ENCODE measurements at regions not wholly inside any gene's neighbourhood (a gene's known extent, or its start where the extent isn't known, plus 50 kb on each side); places are given as distances from the start of the nearest gene placed in this dataset.
"Not testable (repeated sequence)": the region's sequence is repeated elsewhere in the genome, so short reads cannot be mapped to it uniquely, and the experiment has no call there.

GRCh38 chr2:147348931-147349555 is 495.8 kb upstream of the ACVR2A start:
- no peak for DNase-seq

GRCh38 chr2:147346142-147346541 is 498.7 kb upstream of the ACVR2A start:
- DNase-seq: no peak

DNA sequence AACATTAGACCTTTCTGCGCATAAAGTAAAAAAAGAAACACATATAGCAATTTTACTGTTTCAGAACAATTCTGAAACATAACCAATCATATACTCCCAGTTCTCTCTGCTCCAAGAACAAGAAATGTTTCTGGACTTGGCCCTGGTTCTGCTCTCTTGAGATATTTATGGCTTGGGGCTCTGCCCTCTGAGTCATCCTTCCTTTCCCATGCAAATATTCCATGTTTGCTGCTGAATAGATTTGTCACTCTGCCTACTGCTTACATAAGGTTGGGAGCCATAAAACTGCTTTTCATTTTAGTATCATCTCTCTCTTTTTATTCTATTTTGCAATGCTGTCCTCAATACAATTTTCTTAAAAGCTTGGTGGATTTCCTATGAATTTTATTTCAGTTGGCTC is 499.6 kb upstream of the ACVR2A start:
- DNase-seq: no peak

DNA sequence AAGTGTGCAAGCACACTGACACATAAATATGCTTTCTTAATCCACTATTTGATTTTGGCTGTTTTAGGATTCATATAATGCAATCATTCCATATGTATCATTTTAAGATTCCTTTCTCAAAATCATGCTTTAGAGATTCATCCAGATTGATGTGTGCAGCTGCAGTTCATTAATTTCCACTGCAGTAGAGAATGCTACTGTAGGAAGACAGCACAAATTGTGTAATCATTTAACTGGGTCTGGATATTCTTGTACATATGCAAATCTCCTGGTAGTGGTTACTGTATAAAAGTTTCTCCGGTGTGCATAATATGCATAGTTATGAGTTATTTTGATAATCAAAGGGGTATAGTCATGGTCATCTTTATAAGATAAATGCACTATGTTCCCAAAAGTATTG is 502.5 kb upstream of the ACVR2A start:
- no peak for DNase-seq

GRCh38 chr2:147331790-147332419 is 512.9 kb upstream of the ACVR2A start:
- peak; percentile 42 for DNase-seq

DNA sequence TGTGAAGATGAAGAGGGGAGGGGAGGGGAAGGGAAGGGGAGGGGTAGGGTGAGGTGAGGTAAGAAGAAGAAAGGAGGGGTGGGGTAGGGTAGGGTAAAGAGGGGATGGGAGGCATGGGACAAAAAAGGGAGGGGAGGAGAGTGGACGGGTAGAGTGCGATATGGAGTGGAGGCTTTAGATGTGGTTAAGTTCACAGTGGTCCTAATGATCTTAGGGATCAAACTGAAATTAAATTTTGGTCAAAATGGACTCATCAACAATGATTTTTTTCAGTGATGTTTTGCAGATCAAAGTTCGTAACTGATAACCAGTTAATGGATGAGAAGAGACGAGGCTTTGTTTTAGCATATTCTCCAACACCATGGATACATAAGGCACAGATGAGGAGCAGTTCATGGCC is 513.9 kb upstream of the ACVR2A start:
- DNase-seq: no peak

GRCh38 chr2:147327613-147328012 is 517.2 kb upstream of the ACVR2A start:
- no peak for DNase-seq

- no peak for DNase-seq
Observed at GRCh38 chr2:147325990-147326389, 518.8 kb upstream of the ACVR2A start.

DNA sequence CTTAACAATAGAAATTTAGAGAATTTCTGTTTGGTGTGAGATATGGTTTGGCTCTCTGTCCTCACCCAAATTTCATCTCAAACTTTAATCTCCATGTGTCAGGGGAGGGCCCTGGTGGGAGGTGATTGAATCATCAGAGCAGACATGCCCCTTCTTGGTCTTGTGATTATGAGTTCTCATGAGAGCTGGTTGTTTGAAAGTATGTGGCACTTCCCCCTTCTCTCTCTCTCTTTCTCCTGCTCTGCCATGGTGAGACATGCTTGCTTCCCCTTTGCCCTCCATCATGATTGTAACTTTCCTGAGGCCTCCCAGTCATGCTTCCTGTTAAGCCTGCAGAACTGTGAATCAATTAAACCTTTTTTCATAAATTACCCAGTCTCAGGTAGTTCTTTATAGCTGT is 524.7 kb upstream of the ACVR2A start:
- DNase-seq: no peak

DNA sequence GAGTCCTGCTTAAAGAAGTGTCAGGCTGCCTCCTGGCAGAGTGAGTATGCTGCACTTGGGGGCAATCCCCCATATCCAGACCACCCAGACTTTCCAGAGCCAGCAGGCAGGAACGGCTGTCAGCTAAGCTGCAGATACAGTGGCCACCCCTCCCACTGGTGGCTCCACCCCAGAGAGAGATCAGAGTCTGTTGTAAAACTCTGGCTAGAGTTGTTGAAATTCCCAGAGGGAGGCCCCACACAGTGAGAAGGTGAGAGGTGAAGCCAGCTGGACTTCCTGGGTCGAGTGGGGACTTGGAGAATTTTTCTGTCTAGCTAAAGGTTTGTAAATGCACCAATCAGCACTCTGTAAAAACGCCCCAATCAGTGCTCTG is 533.8 kb upstream of the ACVR2A start:
- no peak for DNase-seq

DNA sequence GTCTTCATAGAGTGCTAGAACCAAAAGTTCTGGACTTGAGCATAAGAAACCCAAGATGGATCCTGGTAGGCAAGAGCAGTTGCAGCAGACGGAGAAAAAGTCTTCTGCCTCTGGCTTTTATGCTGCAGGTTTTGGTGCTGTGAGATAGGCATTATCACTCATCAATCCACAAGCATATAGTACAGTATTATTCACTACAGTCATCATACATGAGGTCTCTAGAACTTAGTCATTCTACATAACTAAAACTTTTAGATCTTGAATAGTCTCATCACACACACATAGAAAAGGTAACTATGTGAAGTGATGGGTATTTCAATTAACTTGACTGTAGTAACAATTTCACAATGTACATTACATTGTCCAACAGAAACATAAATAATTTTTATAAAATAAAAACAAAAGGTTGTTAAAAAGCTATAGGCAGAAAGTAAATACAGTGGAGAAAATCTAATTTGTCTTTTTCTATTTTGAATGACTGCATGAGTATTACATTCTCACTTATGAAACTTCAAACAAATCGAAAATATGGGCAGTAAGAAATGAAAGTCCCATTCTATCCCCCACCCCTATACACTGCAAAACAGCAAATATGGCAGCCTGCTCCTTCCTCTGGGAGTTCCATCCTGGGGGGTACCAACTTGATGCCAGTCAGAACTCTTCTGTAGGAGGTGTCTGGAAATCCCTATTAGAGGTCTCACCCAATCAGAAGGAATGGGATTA is 534.3 kb upstream of the ACVR2A start:
- DNase-seq: no peak

GRCh38 chr2:147297820-147298219 is 547.0 kb upstream of the ACVR2A start:
- no peak for DNase-seq

GRCh38 chr2:147294825-147295392 is 549.9 kb upstream of the ACVR2A start:
- DNase-seq: no peak

DNA sequence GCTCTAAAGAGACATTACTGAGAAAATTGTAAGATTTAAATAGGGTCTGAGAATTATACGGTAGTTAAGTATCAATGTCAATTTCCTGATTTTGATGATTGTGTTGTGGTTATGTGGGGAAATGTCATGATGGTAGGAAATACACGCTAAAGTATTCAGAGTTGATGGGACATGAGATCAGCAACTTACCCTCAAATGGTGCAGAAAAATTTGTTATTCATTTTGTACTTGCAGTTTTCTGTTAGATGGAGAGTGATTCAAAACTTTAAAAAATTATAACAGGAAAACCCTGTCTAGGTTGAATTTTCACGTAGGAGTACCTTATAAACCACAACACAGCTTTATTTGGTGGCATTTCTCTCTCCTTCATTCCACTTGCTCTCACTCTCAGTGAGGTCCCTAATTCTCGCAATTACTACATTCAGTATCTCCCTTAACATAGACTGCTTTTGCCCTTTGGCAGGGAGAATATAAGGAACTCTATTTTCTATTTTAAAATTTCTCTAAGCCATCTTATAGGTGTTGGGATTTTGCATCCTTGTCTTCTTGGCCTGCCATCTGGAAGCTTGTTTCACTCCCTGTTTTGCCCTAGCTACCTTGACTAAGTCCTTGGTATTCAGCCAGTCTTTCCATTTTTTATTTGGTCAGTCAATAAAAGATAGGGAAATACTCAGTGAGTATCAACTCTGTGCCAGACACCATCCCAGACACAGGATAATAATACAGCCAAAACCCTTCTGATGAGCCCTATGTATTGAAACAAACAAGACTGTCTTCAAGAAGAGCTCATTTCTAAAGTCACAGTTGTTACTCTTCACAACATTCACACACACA is 550.6 kb upstream of the ACVR2A start:
- no peak for DNase-seq

DNA sequence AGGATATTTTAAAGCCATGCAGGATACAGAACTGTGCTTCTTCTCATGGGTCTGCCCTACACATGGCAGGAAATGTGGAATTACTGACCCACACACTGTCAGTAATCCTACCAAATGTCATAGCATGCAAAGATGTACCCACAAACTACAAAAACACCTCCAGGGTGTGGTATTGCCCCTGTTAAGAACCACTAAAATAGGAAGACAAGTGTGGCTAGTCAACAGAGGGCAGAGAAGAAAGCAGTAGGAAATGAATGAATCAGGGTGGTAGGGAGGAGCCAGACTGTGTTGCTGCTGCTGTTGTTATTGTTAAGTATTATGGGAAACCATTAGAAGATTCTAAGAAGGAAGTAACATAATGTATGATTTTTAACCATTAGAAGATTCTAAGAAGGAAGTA is 556.7 kb upstream of the ACVR2A start:
- no peak for DNase-seq

GRCh38 chr2:147275943-147276342 is 568.9 kb upstream of the ACVR2A start:
- no peak for DNase-seq

- DNase-seq: no peak
Observed at GRCh38 chr2:147273628-147274027, 571.2 kb upstream of the ACVR2A start.

DNA sequence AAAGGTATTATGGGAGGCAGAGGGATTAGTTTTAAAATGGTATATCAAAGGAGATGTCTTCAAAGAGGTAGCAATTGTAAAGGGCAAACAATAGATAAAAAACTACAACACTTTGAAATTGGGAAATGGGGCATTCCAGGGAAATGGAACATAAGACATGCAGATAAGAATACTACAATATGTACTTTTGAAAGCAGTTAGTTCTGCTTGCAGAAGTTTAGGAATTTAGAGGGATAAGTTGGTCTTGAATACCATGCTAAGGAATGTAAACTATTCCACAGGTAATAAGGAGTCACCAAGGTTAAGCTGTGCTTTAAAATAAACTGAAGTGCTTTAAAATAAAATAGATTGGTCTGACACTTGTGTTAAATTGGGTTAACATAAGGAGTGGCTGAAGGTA is 571.7 kb upstream of the ACVR2A start:
- no peak for DNase-seq

DNA sequence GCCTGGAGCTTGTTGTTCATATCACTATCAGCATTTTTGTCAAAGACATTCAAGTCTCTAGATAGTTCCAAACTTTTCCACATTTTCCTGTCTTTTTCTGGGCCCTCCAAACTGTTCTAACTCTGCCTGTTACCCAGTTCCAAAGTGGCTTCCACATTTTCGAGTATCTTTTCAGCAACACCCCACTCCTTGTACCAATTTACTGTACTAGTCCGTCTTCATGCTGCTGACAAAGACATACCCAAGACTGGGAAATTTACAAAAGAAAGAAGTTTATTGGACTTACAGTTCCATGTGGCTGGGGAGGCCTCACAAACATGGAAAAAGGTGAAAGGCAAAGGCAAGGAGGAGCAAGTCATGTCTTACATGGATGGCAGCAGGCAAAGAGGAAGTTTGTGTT is 575.2 kb upstream of the ACVR2A start:
- DNase-seq: not testable (repeated sequence)

- DNase-seq: no peak
Observed at GRCh38 chr2:147260241-147260640, 584.6 kb upstream of the ACVR2A start.

DNA sequence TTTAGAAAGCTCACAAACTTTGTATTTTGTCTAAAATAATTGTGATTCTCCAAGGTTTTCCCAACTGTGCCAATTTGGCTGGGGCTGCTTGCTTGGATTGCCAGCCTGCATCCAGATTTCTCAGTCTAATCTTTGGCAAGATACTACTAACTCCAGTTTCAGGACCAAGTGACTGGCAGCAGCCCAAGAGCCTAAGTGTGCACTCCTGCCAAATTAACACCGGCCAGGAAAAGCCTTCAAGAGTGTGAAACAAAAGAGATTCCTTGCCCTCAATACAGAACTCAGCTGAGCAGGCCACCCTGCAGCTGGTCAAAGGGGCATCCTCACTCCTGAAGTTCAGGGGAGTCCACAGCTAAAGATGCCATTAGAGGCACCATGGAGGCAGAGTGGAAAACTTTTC is 589.0 kb upstream of the ACVR2A start:
- no peak for DNase-seq

- no peak for DNase-seq
Observed at GRCh38 chr2:147250652-147251356, 594.0 kb upstream of the ACVR2A start.

DNA sequence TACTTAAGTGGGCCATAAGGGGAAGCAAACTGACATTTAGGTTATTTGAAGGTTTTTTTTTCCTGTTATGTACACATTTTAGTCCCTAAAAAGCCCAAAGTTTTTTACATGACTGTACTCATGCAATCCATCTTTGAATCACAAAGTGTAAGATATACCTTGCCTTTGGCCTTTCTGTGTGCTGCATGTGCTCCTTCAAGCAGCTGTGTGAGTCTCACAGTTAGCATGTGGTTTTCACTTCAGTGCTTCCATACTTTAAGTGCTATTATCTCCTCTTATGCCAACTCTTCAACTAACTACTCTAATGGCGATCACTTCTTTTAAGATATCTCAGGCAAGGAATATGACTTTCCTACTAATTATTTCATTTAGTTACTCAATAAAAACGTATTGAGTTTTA is 597.1 kb upstream of the ACVR2A start:
- no peak for DNase-seq
